Tibial nerve (tissue), 4 donors: ENCODE measurements at regions not wholly inside any gene's neighbourhood (a gene's known extent, or its start where the extent isn't known, plus 50 kb on each side); places are given as distances from the start of the nearest gene placed in this dataset.

Source experiments
- EP300 ChIP-seq, 2 donors: sonication (generic); formaldehyde crosslinking; IDR thresholded peaks; one replicate each; pipeline ENCODE4 v1.6.1; 2017; ENCODE audit warnings: antibody characterized with exemption in 2 of 2, mild to moderate bottlenecking in 1 of 2
- POLR2A ChIP-seq, 2 donors: fragments of 450-650 bp; IDR thresholded peaks; one replicate each; pipeline ENCODE4 v1.6.1; 2017; ENCODE audit warnings: antibody characterized with exemption in 2 of 2, mild to moderate bottlenecking in 2 of 2, moderate library complexity in 2 of 2
- TF ChIP-seq, protein P1 (sequence below), 5 experiments: fragments of 200-600 bp in 3 of 5; fragments of 450-650 bp in 2 of 5; sonication (generic) in 3 of 5; IDR thresholded peaks; one replicate each; pipeline ENCODE4 v1.5.1; 2016 to 2019; ENCODE audit warnings: antibody characterized with exemption in 5 of 5, mild to moderate bottlenecking in 3 of 5, moderate library complexity in 2 of 5

DNA sequence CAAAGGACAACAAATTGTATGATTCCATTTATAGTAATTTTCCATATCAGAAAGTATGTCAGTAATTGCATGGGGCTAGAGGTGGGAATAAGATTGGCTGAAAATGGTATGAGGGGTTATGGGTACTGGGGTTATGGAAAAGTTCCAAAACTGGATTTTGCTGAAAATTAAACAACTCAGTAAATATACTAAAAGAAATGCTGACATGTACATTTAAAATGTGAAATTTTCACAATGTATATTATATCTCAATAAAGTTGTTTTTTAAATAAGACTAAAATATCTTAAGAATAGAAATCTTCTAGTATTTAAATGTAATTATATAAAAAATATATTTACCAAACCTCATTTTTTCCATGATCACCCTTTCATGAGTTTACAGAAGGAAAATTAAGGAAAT lies 844.9 kb upstream of the SLIT2 start:
- TF ChIP-seq POLR2A (IDR thresholded peaks at IDR 0.05) (no peak), EP300 (IDR thresholded peaks at IDR 0.05) (no peak)
- TF ChIP-seq, protein P1, sequence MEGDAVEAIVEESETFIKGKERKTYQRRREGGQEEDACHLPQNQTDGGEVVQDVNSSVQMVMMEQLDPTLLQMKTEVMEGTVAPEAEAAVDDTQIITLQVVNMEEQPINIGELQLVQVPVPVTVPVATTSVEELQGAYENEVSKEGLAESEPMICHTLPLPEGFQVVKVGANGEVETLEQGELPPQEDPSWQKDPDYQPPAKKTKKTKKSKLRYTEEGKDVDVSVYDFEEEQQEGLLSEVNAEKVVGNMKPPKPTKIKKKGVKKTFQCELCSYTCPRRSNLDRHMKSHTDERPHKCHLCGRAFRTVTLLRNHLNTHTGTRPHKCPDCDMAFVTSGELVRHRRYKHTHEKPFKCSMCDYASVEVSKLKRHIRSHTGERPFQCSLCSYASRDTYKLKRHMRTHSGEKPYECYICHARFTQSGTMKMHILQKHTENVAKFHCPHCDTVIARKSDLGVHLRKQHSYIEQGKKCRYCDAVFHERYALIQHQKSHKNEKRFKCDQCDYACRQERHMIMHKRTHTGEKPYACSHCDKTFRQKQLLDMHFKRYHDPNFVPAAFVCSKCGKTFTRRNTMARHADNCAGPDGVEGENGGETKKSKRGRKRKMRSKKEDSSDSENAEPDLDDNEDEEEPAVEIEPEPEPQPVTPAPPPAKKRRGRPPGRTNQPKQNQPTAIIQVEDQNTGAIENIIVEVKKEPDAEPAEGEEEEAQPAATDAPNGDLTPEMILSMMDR (IDR thresholded peaks at IDR 0.05) = no peak
